Fibroblast of lung (primary cell): ENCODE measurements at regions not wholly inside any gene's neighbourhood (a gene's known extent, or its start where the extent isn't known, plus 50 kb on each side); places are given as distances from the start of the nearest gene placed in this dataset.

Source experiments
- DNase-seq, 2 donors: peaks; one replicate each; pipeline versions ENCODE4 v3.0.0 to v3.0.0-alpha.2; 2010; ENCODE audit warnings: low read depth in 2 of 2
- H2AFZ ChIP-seq: 2 replicates; pipeline ENCODE4 v1.5.1; 2012; ENCODE audit warnings: low read length, control low read depth, inconsistent platforms
- H3K27ac ChIP-seq: 2 replicates; pipeline ENCODE4 v1.5.1; 2011; ENCODE audit warnings: low read length, control low read depth; ENCODE audit not compliant: insufficient read depth
- H3K27me3 ChIP-seq: 2 replicates; pipeline ENCODE4 v1.5.1; 2011; ENCODE audit warnings: mild to moderate bottlenecking, low read length; ENCODE audit not compliant: control insufficient read depth, insufficient read depth
- H3K36me3 ChIP-seq: 2 replicates; pipeline ENCODE4 v1.5.1; 2011; ENCODE audit warnings: low read length; ENCODE audit not compliant: control insufficient read depth, insufficient read depth
- H3K4me1 ChIP-seq: 2 replicates; pipeline ENCODE4 v1.5.1; 2011; ENCODE audit warnings: low read length; ENCODE audit not compliant: control insufficient read depth, insufficient read depth; ENCODE audit errors: extremely low read depth
- H3K4me2 ChIP-seq: 2 replicates; pipeline ENCODE4 v1.5.1; 2011; ENCODE audit warnings: low read length, control low read depth; ENCODE audit not compliant: insufficient read depth; ENCODE audit errors: extremely low read depth
- H3K4me3 ChIP-seq, 4 experiments: fragments of 200-600 bp in 1 of 4; sonication (generic) in 1 of 4; replicated peaks in 1 of 4; 2 replicates each; pipeline ENCODE4 v1.5.1; 2011 to 2016; ENCODE audit warnings: low read length in 4 of 4, low read depth in 3 of 4, mild to moderate bottlenecking in 3 of 4, control low read depth in 2 of 4, inconsistent platforms in 1 of 4, mixed read lengths in 1 of 4; ENCODE audit not compliant: insufficient read depth in 1 of 4; ENCODE audit errors: control extremely low read depth in 1 of 4
- H3K79me2 ChIP-seq: 2 replicates; pipeline ENCODE4 v1.5.1; 2012; ENCODE audit warnings: mild to moderate bottlenecking, low read length, inconsistent platforms; ENCODE audit not compliant: control insufficient read depth, insufficient read depth
- H3K9ac ChIP-seq: 2 replicates; pipeline ENCODE4 v1.5.1; 2011; ENCODE audit warnings: mild to moderate bottlenecking, low read length, control low read depth; ENCODE audit not compliant: insufficient read depth
- H3K9me3 ChIP-seq: 2 replicates; pipeline ENCODE4 v1.5.1; 2012; ENCODE audit warnings: low read depth, low read length; ENCODE audit not compliant: control insufficient read depth, insufficient read depth
- H4K20me1 ChIP-seq: 2 replicates; pipeline ENCODE4 v1.5.1; 2011; ENCODE audit warnings: low read length; ENCODE audit not compliant: control insufficient read depth, insufficient read depth; ENCODE audit errors: extremely low read depth
- CTCF ChIP-seq, 2 donors: IDR thresholded peaks in 1 of 2; conservative IDR thresholded peaks in 1 of 2; 1 replicate in 1 of 2; 2 replicates in 1 of 2; pipeline ENCODE4 v1.5.1; 2011 to 2012; ENCODE audit warnings: low read length in 2 of 2, control low read depth in 1 of 2, inconsistent platforms in 1 of 2, low read depth in 1 of 2, mild to moderate bottlenecking in 1 of 2
- EZH2 ChIP-seq: IDR thresholded peaks from 2 replicates; pipeline ENCODE4 v1.5.1; 2012; ENCODE audit warnings: low read length, control low read depth, mild to moderate bottlenecking; ENCODE audit errors: missing control alignments

GRCh38 chr1:81695741-81696140 lies 105.0 kb upstream of the ADGRL2 start:
- Histone ChIP-seq H4K20me1 (no peaks in the 10 kb centered on the region), H3K4me3 (no peak overlapping the region), H3K27ac (no peak overlapping the region), H2AFZ (no peak overlapping the region), H3K9ac (no peak overlapping the region), H3K27me3 (no peaks in the 10 kb centered on the region), H3K36me3 (no peaks in the 10 kb centered on the region), H3K4me1 (peaks cover 2% of the 10 kb centered on the region), H3K4me2 (no peak overlapping the region), H3K79me2 (no peaks in the 10 kb centered on the region), H3K9me3 (no peaks in the 10 kb centered on the region)
- DNase-seq: peak; percentile 91 to 93
- TF ChIP-seq CTCF (conservative IDR thresholded peaks at IDR 0.05 in 1 of 2, IDR thresholded peaks at IDR 0.05 in 1 of 2; ENCODE audit: low read depth in 1 of 2, low read length in 2 of 2) (no peak), EZH2 (no peak)

- no peak for DNase-seq
- no peak overlapping the region for H3K9ac ChIP-seq
- no peaks in the 10 kb centered on the region for H3K36me3 ChIP-seq
- H3K4me3 ChIP-seq: no peak overlapping the region
- no peaks in the 10 kb centered on the region for H3K79me2 ChIP-seq
- no peaks in the 10 kb centered on the region for H4K20me1 ChIP-seq
- H3K4me1 ChIP-seq: peaks cover 7% of the 10 kb centered on the region
- H3K4me2 ChIP-seq: no peak overlapping the region
- H2AFZ ChIP-seq: no peak overlapping the region
- H3K27me3 ChIP-seq: no peaks in the 10 kb centered on the region
- H3K9me3 ChIP-seq: no peaks in the 10 kb centered on the region
- no peak overlapping the region for H3K27ac ChIP-seq
- TF ChIP-seq EZH2 (no peak), CTCF (conservative IDR thresholded peaks at IDR 0.05 in 1 of 2, IDR thresholded peaks at IDR 0.05 in 1 of 2; ENCODE audit: low read depth in 1 of 2, low read length in 2 of 2) (no peak)
These were observed 107.4 kb upstream of the ADGRL2 start for GRCh38 chr1:81693316-81693715.

GRCh38 chr1:81690676-81691453 lies 109.9 kb upstream of the ADGRL2 start:
- no peaks in the 10 kb centered on the region for H4K20me1 ChIP-seq
- no peak for TF ChIP-seq CTCF (conservative IDR thresholded peaks at IDR 0.05 in 1 of 2, IDR thresholded peaks at IDR 0.05 in 1 of 2; ENCODE audit: low read depth in 1 of 2, low read length in 2 of 2)
- TF ChIP-seq EZH2: no peak
- peak overlapping the region; percentile 41 for H2AFZ ChIP-seq
- no peak overlapping the region for H3K9ac ChIP-seq
- H3K27me3 ChIP-seq: no peaks in the 10 kb centered on the region
- no peaks in the 10 kb centered on the region for H3K9me3 ChIP-seq
- H3K79me2 ChIP-seq: no peaks in the 10 kb centered on the region
- H3K27ac ChIP-seq: no peak overlapping the region
- peaks cover 7% of the 10 kb centered on the region for H3K4me1 ChIP-seq
- no peak overlapping the region for H3K4me2 ChIP-seq
- DNase-seq: peak in 1 of 2 donors; percentile 26
- H3K36me3 ChIP-seq: no peaks in the 10 kb centered on the region
- H3K4me3 ChIP-seq: no peak overlapping the region
